ENCODE measurements at regions not wholly inside any gene's neighbourhood (a gene's known extent, or its start where the extent isn't known, plus 50 kb on each side); places are given as distances from the start of the nearest gene placed in this dataset.
"Not testable (repeated sequence)": the region's sequence is repeated elsewhere in the genome, so short reads cannot be mapped to it uniquely, and the experiment has no call there.

DNA sequence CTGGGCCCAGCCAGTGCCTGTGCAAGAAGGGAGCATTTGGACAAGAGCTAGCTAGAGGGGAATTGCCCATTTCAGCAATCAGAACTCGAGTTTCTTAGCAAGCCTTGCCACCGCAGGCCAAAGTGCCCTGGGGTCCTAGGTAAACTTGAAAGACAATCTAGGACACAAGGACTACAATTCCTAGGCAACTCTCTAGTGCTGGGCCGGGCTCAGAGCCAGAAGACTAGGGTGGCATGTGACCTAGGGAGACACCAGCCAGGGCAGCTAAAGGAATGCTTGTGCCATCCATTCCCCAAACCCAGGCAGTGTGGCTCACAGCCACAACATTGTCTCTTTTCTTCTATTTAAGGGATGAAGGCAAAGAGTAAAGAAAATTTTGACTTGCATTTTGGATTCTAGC is 205.0 kb downstream of the BMP4 start:
- no peak for DNase-seq (ENCODE audit: low read depth in 4 of 4, low spot score in 3 of 4)

DNA sequence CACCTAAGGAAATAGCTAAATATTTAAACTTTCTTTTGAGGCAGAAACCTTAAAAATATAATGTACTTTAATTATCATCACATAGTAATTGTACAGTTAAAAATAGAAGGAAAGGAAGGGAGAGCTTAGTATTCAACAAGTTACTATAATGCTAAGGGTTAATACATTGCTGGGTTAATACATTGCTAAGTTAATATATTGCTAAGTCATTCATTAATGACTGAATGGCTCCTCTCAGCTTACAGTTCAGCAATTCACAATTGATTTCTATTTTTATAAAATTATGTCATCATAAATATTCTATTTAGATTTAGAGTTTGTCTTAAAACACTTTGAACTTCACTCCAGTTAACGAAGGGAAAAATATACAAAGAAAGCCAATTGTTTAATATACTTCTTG is 207.9 kb downstream of the BMP4 start:
- peak in 2 of 4 donors; percentile 9 to 22 for DNase-seq (ENCODE audit: low read depth in 4 of 4, low spot score in 3 of 4)

DNA sequence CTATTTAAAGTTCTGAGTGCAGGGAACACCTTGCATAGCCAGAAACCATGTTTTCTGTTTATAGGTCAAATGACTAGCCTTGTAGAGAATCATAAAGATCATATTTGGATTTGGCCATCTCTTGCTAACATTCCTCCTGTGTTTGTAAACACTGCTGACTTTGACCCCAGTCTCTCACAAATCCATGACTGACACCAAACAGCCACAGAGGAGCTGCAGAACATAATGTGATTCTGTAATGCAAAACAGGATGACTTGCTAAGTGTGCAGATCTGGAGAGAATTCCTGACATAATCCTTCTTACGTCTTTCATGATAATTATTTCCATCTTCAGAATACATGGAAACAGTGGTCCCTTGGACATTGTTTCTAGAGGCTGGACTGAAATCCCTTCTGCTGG is 211.8 kb downstream of the BMP4 start:
- DNase-seq (ENCODE audit: low read depth in 4 of 4, low spot score in 3 of 4) = no peak

DNA sequence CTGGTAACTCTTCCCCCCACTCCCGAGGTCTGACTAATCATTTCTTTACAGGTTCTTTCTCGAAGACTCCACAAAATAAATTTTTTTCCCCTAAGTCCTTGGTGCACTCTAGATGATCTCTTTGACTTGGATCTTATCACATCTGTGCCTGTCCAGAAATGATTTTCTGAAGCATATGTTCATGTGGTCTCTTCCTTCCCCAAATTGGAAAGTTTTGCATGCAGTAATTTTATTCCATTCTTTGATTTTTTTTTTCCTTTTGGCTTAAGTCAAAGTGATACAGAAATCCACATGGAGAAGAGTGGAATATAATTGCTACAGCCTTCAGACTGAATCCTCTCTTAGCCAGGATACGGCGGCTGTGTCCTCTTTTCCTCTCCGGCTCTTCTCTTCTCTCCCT is 213.3 kb downstream of the BMP4 start:
- DNase-seq (ENCODE audit: low read depth in 4 of 4, low spot score in 3 of 4) = no peak

DNA sequence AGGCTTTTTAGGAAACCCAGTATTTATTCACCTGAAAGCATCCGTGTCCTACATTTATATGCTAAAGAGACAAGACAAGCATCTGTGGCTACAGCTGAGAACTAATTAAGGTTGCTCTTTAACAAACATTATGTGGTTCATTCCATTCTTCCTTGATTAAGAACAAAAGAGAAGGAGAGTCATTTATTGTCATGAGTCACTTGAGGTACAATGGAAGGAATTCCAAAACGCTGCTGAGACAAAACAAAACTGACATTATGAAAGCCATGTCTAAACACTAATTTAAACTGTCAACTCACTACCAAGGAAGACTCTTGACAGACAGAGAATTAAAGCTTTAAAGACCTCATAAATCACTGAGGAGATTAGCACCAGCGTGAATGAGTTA is 214.4 kb downstream of the BMP4 start:
- no peak for DNase-seq (ENCODE audit: low read depth in 4 of 4, low spot score in 3 of 4)

DNA sequence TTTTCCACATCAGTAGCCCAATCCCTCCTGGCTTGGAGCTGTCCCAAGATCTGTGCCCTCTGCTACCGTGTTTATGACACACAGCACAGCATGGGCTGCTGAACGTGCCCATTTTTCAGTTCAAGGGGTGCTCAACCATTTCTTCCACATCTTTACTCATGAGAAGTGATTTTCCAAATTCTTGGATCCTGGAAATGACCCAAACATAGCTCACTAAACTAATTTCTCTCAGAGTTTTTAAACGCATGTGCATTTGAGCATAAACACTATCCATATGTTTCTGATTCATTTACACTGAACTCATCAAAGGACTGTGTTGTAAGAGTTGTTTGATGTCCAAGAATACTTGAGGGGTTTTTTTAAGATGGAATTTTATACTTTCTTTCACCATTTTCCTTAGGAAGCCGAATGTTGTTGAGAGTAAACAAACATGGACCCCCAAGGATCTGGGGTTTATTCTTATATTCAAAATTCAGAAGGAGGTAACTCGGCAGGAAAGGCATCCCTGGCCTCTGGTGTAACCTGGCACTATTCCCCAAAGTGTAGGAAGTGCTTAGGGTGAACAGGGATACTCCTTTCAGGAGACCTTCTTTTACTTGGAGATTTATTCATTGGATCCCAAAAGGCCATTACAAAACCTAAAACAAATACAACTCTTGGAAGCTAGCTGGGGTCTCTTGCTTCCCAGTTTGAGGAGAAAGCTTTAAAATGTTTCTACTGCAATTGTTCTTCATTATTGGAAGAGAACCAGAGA is 215.0 kb downstream of the BMP4 start:
- no peak for DNase-seq (ENCODE audit: low read depth in 4 of 4, low spot score in 3 of 4)

DNA sequence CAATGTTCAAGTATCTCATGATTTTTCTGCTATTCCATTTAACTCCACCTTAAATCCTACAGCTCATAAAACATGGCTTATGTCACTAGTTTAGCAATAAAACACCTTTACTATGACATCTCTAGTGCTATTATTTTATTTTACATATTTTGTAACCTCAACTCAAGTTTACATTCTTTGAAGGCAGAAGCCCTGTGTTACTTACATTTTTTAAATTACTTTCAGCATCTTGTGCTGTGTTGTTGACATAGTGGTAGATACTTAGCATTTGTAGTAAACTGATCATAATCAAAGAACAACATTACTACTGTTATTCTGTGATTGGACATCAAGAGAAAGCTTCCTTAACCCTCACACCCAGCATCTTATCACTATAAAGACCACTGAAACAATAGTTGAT is 216.1 kb downstream of the BMP4 start:
- DNase-seq (ENCODE audit: low read depth in 4 of 4, low spot score in 3 of 4) = no peak

DNA sequence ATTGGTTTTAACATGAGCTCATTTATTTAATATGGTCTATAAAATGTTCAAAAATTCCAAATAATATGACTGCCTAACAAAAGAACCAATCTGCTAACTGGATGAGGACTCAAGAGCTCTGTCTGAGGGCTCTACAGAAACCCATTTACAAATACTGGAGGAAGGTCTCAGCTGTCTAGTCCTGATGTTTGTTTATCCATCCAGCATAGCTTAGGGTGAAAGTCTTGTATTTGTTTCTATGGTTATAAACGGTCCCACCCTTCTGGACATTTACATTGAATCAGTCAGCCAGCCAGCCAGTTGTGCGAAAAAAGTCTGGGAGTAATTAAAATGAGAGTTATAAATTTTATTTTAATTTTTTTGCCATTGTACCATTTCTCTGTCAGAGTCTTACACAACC is 220.7 kb downstream of the BMP4 start:
- DNase-seq (ENCODE audit: low read depth in 4 of 4, low spot score in 3 of 4) = no peak

DNA sequence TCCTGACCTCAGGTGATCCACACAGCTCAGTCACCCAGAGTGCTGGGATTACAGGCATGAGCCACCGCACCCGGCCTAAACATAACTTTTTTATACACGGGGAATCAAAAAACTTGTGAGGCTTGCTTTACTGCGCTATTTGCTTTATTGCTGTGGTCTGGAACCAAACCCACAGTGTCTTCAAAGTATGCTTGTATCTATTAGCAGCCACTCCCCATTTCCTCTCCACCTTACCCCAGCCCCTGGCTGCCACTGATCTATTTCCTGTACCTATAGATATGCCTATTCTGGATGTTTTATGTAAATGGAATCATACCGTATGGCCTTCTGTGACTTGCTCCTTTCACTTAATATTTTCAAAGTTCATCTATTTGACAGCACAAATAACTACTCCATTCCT is 233.4 kb downstream of the BMP4 start:
- DNase-seq (ENCODE audit: low read depth in 4 of 4, low spot score in 3 of 4) = no peak

DNA sequence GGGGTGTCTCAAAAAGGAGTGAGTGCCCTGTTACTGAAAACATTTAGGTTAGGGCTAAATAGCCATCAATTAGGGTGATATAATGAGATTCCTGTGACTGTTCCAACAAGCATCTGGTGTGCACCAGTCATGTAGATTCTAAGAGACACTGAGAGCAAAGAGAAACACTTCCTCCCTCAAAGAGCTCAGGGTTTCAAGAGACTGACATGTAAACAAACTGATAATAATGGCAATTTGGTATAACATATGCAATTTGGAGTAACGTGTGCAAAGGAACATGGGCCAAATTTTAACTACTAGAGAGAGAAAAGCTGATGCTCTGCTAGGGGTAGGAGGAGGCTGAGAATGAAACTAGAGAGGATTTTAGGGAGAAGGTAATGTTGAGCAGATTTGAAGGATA is 237.1 kb downstream of the BMP4 start:
- no peak for DNase-seq (ENCODE audit: low read depth in 4 of 4, low spot score in 3 of 4)

DNA sequence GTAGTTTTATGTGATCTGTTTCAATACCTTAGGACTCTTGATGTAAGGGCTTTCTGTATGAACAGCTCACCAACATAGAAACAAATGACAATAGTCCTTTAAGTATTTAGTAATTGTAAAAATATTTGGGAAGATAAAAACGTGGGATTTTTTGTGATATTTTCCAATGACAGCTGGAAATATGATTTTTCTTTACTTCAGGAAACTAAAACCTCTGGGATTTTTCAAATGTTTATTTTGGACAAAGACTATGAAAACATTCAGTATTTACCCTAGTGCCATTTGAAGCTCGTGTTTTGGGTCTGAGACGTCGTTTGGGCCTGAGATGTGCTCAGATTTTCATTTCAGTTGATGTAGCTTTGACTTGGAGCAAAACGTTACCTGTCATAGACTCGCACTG is 240.0 kb downstream of the BMP4 start:
- DNase-seq (ENCODE audit: low read depth in 4 of 4, low spot score in 3 of 4) = no peak

DNA sequence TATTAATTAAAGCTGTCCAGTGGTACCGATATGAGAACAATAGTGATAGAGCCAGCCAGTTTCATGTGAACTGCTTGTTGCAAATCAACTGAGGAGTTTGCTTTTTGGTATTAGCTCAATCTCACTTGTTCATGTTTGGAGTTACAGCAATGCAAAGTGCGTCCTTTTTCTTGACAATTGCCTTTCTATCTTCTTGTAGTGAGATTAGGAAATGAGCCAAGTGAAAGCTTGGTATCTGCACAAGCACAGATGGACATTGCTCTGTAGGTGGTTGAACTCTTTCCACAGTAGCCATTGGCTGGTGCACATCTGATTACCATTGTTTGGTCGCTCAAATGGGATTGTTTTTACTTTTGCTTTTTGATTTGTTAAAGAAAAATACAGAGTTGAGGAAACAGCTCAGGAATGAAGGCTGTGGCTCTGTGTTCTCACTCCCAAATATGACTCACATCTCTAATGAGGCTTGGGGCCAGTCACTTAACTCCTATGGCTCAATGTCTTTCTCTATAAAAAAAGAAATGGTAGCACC is 241.4 kb downstream of the BMP4 start:
- DNase-seq (ENCODE audit: low read depth in 4 of 4, low spot score in 3 of 4) = peak in 2 of 4 donors; percentile 5 to 16

DNA sequence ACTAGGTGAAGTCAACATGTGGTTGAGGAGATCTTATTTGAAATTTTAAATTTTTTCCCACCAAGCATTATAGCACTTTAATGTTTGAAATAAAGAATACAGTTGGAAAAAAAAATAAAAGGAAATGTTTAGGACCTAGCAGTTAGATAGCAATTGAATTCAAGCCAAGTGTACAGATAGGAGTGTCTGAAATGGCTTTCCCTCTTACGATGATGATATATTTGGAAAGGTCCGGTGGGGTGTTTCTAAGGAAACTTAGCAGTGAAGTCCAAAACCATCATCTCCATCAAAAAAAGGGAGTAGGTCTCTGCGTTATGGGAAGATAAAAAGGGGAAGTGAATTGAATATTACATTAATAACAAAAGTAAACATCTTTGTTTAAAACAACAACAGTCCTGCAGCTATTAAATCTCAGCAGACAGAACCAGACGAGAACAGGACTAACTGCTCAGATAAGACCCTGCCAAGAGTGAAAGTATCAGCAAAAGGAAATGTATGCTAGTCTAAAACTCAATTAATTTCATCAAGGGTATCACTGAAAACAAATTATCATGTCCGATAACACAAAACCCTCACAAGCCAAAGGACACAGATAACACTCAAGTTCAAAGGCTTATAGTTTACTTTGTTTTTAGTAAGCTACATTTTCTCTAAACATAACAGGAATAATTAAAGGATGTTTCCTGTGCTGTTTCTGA is 242.0 kb downstream of the BMP4 start:
- DNase-seq (ENCODE audit: low read depth in 4 of 4, low spot score in 3 of 4) = peak in 3 of 4 donors; percentile 18 to 41 (median 27)

DNA sequence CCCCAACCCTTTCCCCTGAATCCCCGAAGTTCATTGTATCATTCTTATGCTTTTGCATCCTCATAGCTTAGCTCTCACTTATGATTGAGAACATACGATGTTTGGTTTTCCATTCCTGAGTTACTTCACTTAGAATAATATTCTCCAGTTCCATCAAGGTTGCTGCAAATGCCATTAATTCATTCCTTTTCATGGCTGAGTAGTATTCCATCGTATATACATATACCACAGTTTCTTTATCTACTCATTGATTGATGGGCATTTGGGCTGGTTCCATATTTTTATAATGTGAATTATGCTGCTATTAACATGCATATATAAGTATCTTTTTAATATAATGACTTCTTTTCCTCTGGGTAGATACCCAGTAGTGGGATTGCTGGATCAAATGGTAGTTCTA is 243.7 kb downstream of the BMP4 start:
- not testable (repeated sequence) for DNase-seq (ENCODE audit: low read depth in 4 of 4, low spot score in 3 of 4)

DNA sequence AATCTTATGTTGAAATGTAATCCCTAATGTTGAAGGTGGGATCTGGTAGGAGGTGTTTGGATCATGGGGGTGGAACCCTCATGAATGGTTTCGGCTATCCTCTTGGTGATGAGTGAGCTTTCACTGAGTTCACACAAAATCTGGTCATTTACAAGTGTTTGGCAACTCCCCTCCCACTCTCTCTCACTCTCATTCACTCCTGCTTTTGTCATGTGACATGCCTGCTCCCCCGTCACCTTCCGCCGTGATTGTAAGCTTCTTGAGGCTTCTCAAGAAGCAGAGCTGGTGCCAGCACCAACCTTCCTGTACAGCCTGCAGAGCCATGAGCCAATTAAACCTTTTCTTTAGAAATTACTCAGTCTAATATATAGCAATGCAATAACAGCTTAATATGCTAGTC is 245.4 kb downstream of the BMP4 start:
- no peak for DNase-seq (ENCODE audit: low read depth in 4 of 4, low spot score in 3 of 4)

DNA sequence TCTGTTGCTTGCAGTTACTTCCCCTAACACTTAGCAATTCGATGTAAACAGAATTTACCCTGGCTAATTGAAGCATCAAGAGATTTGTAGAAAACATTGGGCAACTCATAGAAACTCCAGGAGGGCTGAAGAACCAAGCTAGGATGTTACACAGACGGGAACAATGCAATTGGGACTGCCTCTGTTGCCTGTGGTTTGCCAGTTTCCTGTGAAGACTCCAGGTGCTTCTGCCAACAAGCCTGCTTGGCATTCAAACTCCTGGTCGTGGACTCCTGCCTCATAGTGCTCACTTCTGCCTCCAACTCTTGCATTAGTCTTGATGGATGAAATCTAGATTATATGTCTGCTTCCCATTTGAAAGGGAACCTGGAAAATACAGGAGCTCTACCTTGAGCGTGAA is 246.0 kb downstream of the BMP4 start:
- DNase-seq (ENCODE audit: low read depth in 4 of 4, low spot score in 3 of 4) = no peak

DNA sequence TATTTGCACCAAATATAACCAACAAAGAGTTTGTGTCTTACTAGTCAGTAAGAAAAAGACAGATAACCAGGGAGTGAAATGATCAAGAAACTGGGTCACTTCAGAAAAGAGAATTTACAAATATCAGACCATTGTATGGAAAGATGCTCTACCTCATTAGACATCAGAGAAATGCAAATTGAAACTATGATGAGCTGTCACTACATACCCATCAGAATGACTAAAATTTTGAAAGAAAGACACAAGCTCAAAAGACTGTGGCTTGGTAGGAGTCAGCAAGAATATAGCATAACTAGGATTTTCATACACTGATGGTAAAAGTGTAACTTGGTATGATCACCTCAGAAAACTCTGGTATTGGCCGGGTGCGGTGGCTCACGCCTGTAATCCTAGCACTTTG is 247.2 kb downstream of the BMP4 start:
- DNase-seq (ENCODE audit: low read depth in 4 of 4, low spot score in 3 of 4) = no peak

DNA sequence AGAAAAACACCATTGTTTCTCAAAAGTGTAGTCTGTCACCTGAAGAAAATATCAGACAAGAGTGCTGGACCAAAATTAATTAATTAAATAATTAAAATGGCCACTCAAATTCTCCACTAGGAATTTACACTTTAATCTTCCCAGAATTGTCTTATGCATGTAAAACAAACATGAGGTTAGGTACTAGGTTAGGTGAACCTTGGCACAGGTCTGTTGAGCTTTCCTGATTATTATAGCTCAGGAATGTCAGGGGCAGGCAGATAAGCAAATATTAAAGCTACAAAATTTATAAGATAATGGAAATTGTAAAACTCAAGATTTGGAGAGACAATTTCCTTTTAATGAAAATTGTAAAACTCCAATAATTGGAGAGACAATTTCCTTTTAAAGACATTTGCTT is 253.2 kb downstream of the BMP4 start:
- DNase-seq (ENCODE audit: low read depth in 4 of 4, low spot score in 3 of 4) = no peak

DNA sequence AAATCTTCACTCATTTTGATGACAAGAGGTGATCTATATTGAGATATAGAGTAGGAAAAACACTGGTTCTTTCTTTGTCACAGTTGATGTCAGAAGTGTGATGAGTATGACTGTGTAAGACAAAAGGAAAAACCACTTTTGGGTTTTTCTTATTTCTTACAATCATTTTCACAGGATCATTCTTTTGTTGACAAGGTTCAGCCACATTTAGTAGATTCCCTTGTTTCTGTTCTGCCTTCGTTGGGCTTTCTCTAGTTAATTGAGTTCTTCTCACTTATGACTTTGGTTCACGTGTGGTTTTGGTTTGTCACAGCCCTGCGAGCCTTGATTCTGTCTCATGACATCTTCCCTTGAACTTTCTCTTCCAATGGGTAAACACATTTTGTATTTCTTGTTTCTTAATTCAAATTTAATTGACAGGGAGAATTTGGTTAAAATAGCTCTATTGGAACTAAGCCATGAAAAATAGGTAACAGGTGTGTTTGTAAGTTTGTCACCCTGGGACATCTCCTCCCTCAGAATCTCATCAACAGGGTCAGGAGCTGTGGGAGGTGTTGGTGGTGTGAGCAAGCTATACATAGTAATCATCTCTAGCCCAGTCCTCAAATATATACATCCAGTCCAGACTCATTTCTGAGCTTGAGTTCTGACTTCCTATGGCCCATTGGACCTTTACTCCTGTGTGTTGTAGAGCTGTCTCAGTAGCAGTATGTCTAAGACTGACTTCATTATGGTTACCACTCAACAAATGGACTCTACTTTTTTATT is 255.3 kb downstream of the BMP4 start:
- no peak for DNase-seq (ENCODE audit: low read depth in 4 of 4, low spot score in 3 of 4)

DNA sequence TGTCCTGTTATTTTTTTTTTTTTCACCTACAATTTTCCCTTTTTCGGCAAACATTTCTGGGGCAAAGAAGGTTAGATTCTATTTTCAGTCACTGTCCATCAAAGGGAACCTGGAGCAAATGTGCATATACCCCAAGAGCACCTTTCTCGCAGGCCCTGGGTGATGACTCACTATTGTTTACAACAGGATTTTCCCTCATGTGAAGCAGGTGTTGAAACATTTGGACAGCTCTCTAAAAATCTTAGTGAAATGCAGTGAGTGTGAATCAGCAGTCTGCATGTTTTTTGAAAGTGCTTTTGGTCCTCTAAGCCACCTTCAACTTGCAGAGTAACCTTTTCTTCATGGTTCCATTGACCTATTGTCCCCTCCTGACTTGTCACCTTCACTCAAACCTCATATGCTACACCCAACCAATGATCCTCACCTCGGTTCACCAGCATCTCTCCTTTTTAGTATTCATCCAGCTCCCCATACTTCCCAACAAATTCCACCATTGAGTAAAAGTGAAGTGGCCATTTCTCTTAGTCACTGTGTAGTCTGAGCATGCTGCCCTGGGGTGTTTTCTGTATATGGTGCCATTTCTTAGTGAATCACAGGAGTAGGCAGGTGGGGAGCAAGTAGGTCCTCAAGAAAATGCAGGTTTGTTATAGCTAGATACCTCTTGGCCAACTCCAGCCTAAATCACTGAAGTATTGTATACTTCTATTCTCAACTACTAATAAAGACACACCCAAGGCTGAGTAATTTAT is 260.2 kb downstream of the BMP4 start:
- no peak for DNase-seq (ENCODE audit: low read depth in 4 of 4, low spot score in 3 of 4)

DNA sequence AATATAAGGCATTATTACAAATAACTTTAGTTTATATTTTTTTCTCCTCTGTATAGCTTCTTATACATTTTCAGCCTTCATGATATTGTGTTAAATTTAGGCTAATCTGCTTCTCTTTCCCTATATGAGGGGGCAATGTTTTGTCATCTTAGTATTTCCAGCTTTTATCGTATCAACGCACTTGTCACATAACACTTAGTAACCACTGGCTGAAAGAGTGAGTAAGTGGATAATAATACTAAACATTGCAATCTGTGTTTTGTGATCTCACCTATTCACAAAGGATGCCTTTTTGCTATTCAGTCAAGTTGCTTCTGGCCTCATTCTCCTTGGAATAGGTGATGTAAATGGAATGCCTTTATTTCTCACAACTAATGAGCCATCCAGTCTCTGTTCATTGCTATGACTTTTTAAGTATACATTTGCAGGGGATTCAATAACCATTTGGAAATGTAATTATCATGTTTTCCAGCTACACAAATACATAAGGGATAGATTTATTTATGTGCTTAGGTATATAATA is 260.9 kb downstream of the BMP4 start:
- DNase-seq (ENCODE audit: low read depth in 4 of 4, low spot score in 3 of 4) = no peak

All from left renal pelvis (tissue), 4 donors.